Fibroblast of lung (primary cell): ENCODE measurements at regions not wholly inside any gene's neighbourhood (a gene's known extent, or its start where the extent isn't known, plus 50 kb on each side); places are given as distances from the start of the nearest gene placed in this dataset.

Experiments used
- EZH2 ChIP-seq: IDR thresholded peaks from 2 replicates; pipeline ENCODE4 v1.5.1; 2012; ENCODE audit warnings: low read length, control low read depth, mild to moderate bottlenecking; ENCODE audit errors: missing control alignments
- TF ChIP-seq, protein P1 (sequence below), 2 donors: IDR thresholded peaks in 1 of 2; conservative IDR thresholded peaks in 1 of 2; 1 replicate in 1 of 2; 2 replicates in 1 of 2; pipeline ENCODE4 v1.5.1; 2011 to 2012; ENCODE audit warnings: low read length in 2 of 2, control low read depth in 1 of 2, inconsistent platforms in 1 of 2, low read depth in 1 of 2, mild to moderate bottlenecking in 1 of 2

DNA sequence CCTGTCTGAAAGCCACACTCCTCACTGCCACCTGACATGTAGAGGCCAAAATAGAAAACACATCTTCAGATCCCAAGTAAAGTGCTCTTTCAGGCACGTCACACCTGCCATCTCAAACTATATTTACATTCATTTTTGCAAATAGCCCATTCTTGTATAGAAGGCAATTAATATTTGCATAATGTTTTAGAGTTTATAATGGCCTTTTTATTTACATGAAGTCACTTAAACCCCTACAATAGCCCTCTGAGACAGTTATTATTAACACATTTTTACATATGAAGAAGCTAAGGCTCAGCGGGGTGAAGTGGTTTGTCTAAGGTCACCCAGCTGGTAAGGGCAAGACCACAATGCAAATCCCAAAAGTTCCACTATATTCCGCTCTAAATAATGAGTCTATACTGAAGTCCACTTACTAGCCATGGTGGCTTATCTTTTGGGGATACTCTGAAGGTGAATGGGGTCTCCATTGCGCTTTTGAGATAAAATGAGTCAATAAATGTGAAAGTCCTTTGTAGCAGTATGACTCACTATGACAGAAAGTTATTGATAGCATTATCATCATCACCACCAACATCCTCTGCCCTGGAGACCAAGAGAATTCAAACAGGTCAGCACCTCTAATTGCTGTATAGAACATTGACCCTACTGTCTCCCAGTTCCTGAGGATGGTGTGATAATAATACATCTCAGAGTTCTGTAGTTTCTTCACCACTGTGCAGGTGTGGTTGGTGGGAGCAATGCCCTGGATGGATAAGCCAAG is 155.9 kb upstream of the BCL6 start:
- TF ChIP-seq EZH2: no peak
- TF ChIP-seq, protein P1, sequence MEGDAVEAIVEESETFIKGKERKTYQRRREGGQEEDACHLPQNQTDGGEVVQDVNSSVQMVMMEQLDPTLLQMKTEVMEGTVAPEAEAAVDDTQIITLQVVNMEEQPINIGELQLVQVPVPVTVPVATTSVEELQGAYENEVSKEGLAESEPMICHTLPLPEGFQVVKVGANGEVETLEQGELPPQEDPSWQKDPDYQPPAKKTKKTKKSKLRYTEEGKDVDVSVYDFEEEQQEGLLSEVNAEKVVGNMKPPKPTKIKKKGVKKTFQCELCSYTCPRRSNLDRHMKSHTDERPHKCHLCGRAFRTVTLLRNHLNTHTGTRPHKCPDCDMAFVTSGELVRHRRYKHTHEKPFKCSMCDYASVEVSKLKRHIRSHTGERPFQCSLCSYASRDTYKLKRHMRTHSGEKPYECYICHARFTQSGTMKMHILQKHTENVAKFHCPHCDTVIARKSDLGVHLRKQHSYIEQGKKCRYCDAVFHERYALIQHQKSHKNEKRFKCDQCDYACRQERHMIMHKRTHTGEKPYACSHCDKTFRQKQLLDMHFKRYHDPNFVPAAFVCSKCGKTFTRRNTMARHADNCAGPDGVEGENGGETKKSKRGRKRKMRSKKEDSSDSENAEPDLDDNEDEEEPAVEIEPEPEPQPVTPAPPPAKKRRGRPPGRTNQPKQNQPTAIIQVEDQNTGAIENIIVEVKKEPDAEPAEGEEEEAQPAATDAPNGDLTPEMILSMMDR (conservative IDR thresholded peaks at IDR 0.05 in 1 of 2, IDR thresholded peaks at IDR 0.05 in 1 of 2; ENCODE audit: low read depth in 1 of 2, low read length in 2 of 2): no peak
